ENCODE measurements at regions not wholly inside any gene's neighbourhood (a gene's known extent, or its start where the extent isn't known, plus 50 kb on each side); places are given as distances from the start of the nearest gene placed in this dataset.

GRCh38 chr3:22765679-22766078 is 437.4 kb upstream of the UBE2E2 start:
- ChIA-PET POLR2A (ENCODE audit: low non-redundant PET) (no interaction called here), CTCF (no interaction called here)
- H3K27ac ChIP-seq (ENCODE audit: low read depth, low read length, poor library complexity, severe bottlenecking) = no peak overlapping the region
- no TSS peak for BruUV-seq (replicated peaks)
- no peak for TF ChIP-seq EZH2 (IDR thresholded peaks at IDR 0.05; ENCODE audit: borderline replicate concordance, low read depth, low read length, poor library complexity, severe bottlenecking)
- TF ChIP-seq CTCF (conservative IDR thresholded peaks at IDR 0.05; ENCODE audit: low read depth, low read length) = no peak
- intact Hi-C loops (cut with micrococcal nuclease; ENCODE audit: unreplicated experiment) = no loop called here
- no peak for DNase-seq (ENCODE audit: low spot score)
- H3K4me1 ChIP-seq (ENCODE audit: insufficient read depth, low read length, poor library complexity, severe bottlenecking) = no peaks in the 10 kb centered on the region
- no peak overlapping the region for H3K4me3 ChIP-seq (ENCODE audit: low read depth, low read length, poor library complexity, severe bottlenecking)
- peaks cover 39% of the 10 kb centered on the region for H3K9me3 ChIP-seq (ENCODE audit: low read depth, low read length, poor library complexity, severe bottlenecking)
- H3K27me3 ChIP-seq (replicated peaks; ENCODE audit: insufficient read depth, low read depth, low read length, poor library complexity) = no peaks in the 10 kb centered on the region
- H3K36me3 ChIP-seq (ENCODE audit: insufficient read depth, low read length, poor library complexity, severe bottlenecking) = no peaks in the 10 kb centered on the region

- no peak for TF ChIP-seq EZH2 (IDR thresholded peaks at IDR 0.05; ENCODE audit: borderline replicate concordance, low read depth, low read length, poor library complexity, severe bottlenecking)
- no peak for TF ChIP-seq CTCF (conservative IDR thresholded peaks at IDR 0.05; ENCODE audit: low read depth, low read length)
- no peak overlapping the region for H3K27ac ChIP-seq (ENCODE audit: low read depth, low read length, poor library complexity, severe bottlenecking)
- no TSS peak for BruUV-seq (replicated peaks)
- ChIA-PET POLR2A (ENCODE audit: low non-redundant PET) (no interaction called here), CTCF (no interaction called here)
- H3K9me3 ChIP-seq (ENCODE audit: low read depth, low read length, poor library complexity, severe bottlenecking) = peaks cover 15% of the 10 kb centered on the region
- H3K4me1 ChIP-seq (ENCODE audit: insufficient read depth, low read length, poor library complexity, severe bottlenecking) = no peaks in the 10 kb centered on the region
- no peak for DNase-seq (ENCODE audit: low spot score)
- no peaks in the 10 kb centered on the region for H3K36me3 ChIP-seq (ENCODE audit: insufficient read depth, low read length, poor library complexity, severe bottlenecking)
- intact Hi-C loops (cut with micrococcal nuclease; ENCODE audit: unreplicated experiment) = no loop called here
- H3K4me3 ChIP-seq (ENCODE audit: low read depth, low read length, poor library complexity, severe bottlenecking) = no peak overlapping the region
- H3K27me3 ChIP-seq (replicated peaks; ENCODE audit: insufficient read depth, low read depth, low read length, poor library complexity) = no peaks in the 10 kb centered on the region
Observed at GRCh38 chr3:22777834-22778233, 425.3 kb upstream of the UBE2E2 start.

GRCh38 chr3:22779737-22780136 is 423.4 kb upstream of the UBE2E2 start:
- ChIA-PET POLR2A (ENCODE audit: low non-redundant PET) (no interaction called here), CTCF (no interaction called here)
- DNase-seq (ENCODE audit: low spot score) = no peak
- H3K4me3 ChIP-seq (ENCODE audit: low read depth, low read length, poor library complexity, severe bottlenecking) = no peak overlapping the region
- no peak for TF ChIP-seq CTCF (conservative IDR thresholded peaks at IDR 0.05; ENCODE audit: low read depth, low read length)
- TF ChIP-seq EZH2 (IDR thresholded peaks at IDR 0.05; ENCODE audit: borderline replicate concordance, low read depth, low read length, poor library complexity, severe bottlenecking) = no peak
- no peaks in the 10 kb centered on the region for H3K36me3 ChIP-seq (ENCODE audit: insufficient read depth, low read length, poor library complexity, severe bottlenecking)
- no peak overlapping the region for H3K27ac ChIP-seq (ENCODE audit: low read depth, low read length, poor library complexity, severe bottlenecking)
- H3K27me3 ChIP-seq (replicated peaks; ENCODE audit: insufficient read depth, low read depth, low read length, poor library complexity) = no peaks in the 10 kb centered on the region
- no TSS peak for BruUV-seq (replicated peaks)
- intact Hi-C loops (cut with micrococcal nuclease; ENCODE audit: unreplicated experiment) = no loop called here
- peaks cover 21% of the 10 kb centered on the region for H3K9me3 ChIP-seq (ENCODE audit: low read depth, low read length, poor library complexity, severe bottlenecking)
- H3K4me1 ChIP-seq (ENCODE audit: insufficient read depth, low read length, poor library complexity, severe bottlenecking) = no peaks in the 10 kb centered on the region
